ENCODE measurements at regions not wholly inside any gene's neighbourhood (a gene's known extent, or its start where the extent isn't known, plus 50 kb on each side); places are given as distances from the start of the nearest gene placed in this dataset.

- TF ChIP-seq CTCF (IDR thresholded peaks at IDR 0.05) (no peak), POLR2A (IDR thresholded peaks at IDR 0.05) (no peak), POLR2AphosphoS5 (IDR thresholded peaks at IDR 0.05) (no peak)
Observed at GRCh38 chr1:208896768-208897167, 652.6 kb upstream of the PLXNA2 start.
